Fibroblast of skin of left quadriceps (primary cell): ENCODE measurements at regions not wholly inside any gene's neighbourhood (a gene's known extent, or its start where the extent isn't known, plus 50 kb on each side); places are given as distances from the start of the nearest gene placed in this dataset.

Source experiments
- DNase-seq, 2 experiments: peaks; one replicate each; pipeline ENCODE4 v3.0.0-alpha.2; 2013; ENCODE audit warnings: low read depth in 2 of 2

- DNase-seq = no peak
These were observed 276.8 kb downstream of the TENT5A start for GRCh38 chr6:81475646-81476045.

- DNase-seq = peak; percentile 20 to 21
These were observed 286.6 kb downstream of the TENT5A start for GRCh38 chr6:81465859-81466258.

GRCh38 chr6:81456416-81456815, 296.1 kb downstream of the TENT5A start:
- no peak for DNase-seq

- DNase-seq = no peak
These were observed 296.8 kb downstream of the TENT5A start for GRCh38 chr6:81455641-81456040.

- DNase-seq = peak; percentile 75 to 78
These were observed 300.7 kb downstream of the TENT5A start for GRCh38 chr6:81451787-81452186.

- DNase-seq = peak; percentile 20
These were observed 302.3 kb downstream of the TENT5A start for GRCh38 chr6:81450180-81450579.

GRCh38 chr6:81446509-81446908, 306.0 kb downstream of the TENT5A start:
- no peak for DNase-seq

- no peak for DNase-seq
These were observed 313.1 kb downstream of the TENT5A start for GRCh38 chr6:81439417-81439816.

- DNase-seq = no peak
These were observed 315.5 kb downstream of the TENT5A start for GRCh38 chr6:81436990-81437389.

GRCh38 chr6:81413306-81413705, 339.2 kb downstream of the TENT5A start:
- DNase-seq = no peak

- DNase-seq = peak; percentile 33 to 45
These were observed 350.4 kb downstream of the TENT5A start for GRCh38 chr6:81401970-81402690.

GRCh38 chr6:81396916-81397315, 355.6 kb downstream of the TENT5A start:
- no peak for DNase-seq

GRCh38 chr6:81387163-81387562, 365.3 kb downstream of the TENT5A start:
- no peak for DNase-seq

GRCh38 chr6:81384921-81385320, 367.6 kb downstream of the TENT5A start:
- DNase-seq = peak; percentile 96 to 97

GRCh38 chr6:81383472-81383871, 369.0 kb downstream of the TENT5A start:
- no peak for DNase-seq

GRCh38 chr6:81382852-81383251, 369.6 kb downstream of the TENT5A start:
- DNase-seq = no peak

- no peak for DNase-seq
These were observed 371.0 kb downstream of the TENT5A start for GRCh38 chr6:81381382-81381916.

- DNase-seq = no peak
These were observed 371.7 kb downstream of the TENT5A start for GRCh38 chr6:81380718-81381338.

- DNase-seq = no peak
These were observed 375.7 kb downstream of the TENT5A start for GRCh38 chr6:81376745-81377144.

- DNase-seq = peak in 1 of 2 experiments; percentile 35
These were observed 379.1 kb downstream of the TENT5A start for GRCh38 chr6:81373414-81373813.

- no peak for DNase-seq
These were observed 380.6 kb downstream of the TENT5A start for GRCh38 chr6:81371930-81372329.

GRCh38 chr6:81366972-81367371, 385.5 kb downstream of the TENT5A start:
- peak in 1 of 2 experiments; percentile 11 for DNase-seq

GRCh38 chr6:81362246-81362645, 390.2 kb downstream of the TENT5A start:
- peak; percentile 82 to 85 for DNase-seq
